ENCODE measurements at regions not wholly inside any gene's neighbourhood (a gene's known extent, or its start where the extent isn't known, plus 50 kb on each side); places are given as distances from the start of the nearest gene placed in this dataset.

- DNase-seq (ENCODE audit: low read depth in 1 of 2, low spot score in 1 of 2) = no peak
- TF ChIP-seq JUND (IDR thresholded peaks at IDR 0.05; ENCODE audit: low read depth) = no peak
- in situ Hi-C loops (cut with HindIII; ENCODE audit: low pct_unique_long_range_greater_than_20kb, low sequenced_read_pairs) = no loop called here
Observed at GRCh38 chr2:103977241-103977640, 876.7 kb upstream of the POU3F3 start.

- no peak for TF ChIP-seq JUND (IDR thresholded peaks at IDR 0.05; ENCODE audit: low read depth)
- in situ Hi-C loops (cut with HindIII; ENCODE audit: low pct_unique_long_range_greater_than_20kb, low sequenced_read_pairs) = no loop called here
- DNase-seq (ENCODE audit: low read depth in 1 of 2, low spot score in 1 of 2) = no peak
Observed at GRCh38 chr2:103977668-103978067, 876.2 kb upstream of the POU3F3 start.

DNA sequence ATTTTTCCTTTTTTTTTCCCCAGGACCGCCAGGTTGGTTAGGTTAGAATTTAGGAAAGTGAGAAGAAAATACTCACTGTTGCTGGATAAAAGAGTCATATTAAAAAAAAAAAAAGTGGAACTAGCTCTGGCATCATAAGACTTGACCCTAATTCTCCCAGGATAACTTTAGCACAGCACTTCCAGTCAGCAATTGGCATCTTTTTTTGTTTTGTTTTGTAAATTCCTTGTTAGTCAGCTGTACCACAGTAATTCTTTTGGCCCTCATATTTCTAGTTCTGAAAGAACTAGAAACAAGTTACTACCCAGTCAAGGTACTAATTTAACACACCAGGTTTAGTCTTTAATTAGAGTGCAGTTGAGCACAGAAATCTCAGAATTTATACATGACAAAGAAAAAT, 873.5 kb upstream of the POU3F3 start:
- in situ Hi-C loops (cut with HindIII; ENCODE audit: low pct_unique_long_range_greater_than_20kb, low sequenced_read_pairs) = no loop called here
- no peak for DNase-seq (ENCODE audit: low read depth in 1 of 2, low spot score in 1 of 2)
- TF ChIP-seq JUND (IDR thresholded peaks at IDR 0.05; ENCODE audit: low read depth) = no peak

GRCh38 chr2:103982691-103983090, 871.2 kb upstream of the POU3F3 start:
- no peak for TF ChIP-seq JUND (IDR thresholded peaks at IDR 0.05; ENCODE audit: low read depth)
- peak in 1 of 2 experiments; percentile 1 for DNase-seq (ENCODE audit: low read depth in 1 of 2, low spot score in 1 of 2)
- in situ Hi-C loops (cut with HindIII; ENCODE audit: low pct_unique_long_range_greater_than_20kb, low sequenced_read_pairs) = no loop called here

DNA sequence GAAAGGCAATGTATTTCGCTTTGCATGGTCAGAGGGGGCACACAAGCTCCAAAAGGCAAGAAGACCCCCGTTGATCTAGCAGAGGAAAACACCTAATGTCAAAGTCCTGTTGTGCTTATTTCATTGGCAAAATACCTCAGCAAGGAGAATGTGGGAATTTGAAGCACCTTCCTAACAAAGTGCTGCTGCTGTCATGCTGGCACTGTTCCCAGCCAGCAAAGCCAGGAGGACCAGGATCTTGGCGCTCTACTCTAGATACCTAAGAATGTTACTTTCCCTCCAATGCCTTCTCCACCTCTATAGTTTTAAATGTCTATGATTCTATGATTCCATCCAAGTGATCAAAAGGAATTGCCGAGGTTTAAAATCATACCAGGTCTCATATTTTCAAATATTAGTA, 867.9 kb upstream of the POU3F3 start:
- DNase-seq (ENCODE audit: low read depth in 1 of 2, low spot score in 1 of 2) = no peak
- in situ Hi-C loops (cut with HindIII; ENCODE audit: low pct_unique_long_range_greater_than_20kb, low sequenced_read_pairs) = no loop called here
- TF ChIP-seq JUND (IDR thresholded peaks at IDR 0.05; ENCODE audit: low read depth) = no peak

GRCh38 chr2:103991591-103991990, 862.3 kb upstream of the POU3F3 start:
- TF ChIP-seq JUND (IDR thresholded peaks at IDR 0.05; ENCODE audit: low read depth) = no peak
- in situ Hi-C loops (cut with HindIII; ENCODE audit: low pct_unique_long_range_greater_than_20kb, low sequenced_read_pairs) = no loop called here
- peak in 1 of 2 experiments; percentile 18 for DNase-seq (ENCODE audit: low read depth in 1 of 2, low spot score in 1 of 2)

DNA sequence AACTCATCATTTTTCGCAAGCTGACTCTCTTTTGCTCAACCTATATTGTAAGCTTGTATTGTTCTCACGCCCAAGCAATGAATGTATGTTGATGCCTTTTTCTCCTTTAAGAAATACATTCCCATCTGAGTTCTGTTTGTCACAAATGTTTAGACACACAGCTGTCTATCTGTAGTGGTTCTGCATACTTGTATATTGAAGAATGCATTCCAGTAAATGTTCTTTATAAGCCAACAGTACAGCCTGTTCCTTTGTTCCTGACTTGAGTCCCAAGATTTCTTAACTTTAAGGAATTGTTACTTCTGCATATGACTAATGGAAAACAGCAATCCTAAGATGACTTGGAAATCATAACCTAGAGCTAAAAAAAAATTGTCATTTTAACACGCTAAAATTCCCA, 849.1 kb upstream of the POU3F3 start:
- no peak for DNase-seq (ENCODE audit: low read depth in 1 of 2, low spot score in 1 of 2)
- in situ Hi-C loops (cut with HindIII; ENCODE audit: low pct_unique_long_range_greater_than_20kb, low sequenced_read_pairs) = no loop called here
- TF ChIP-seq JUND (IDR thresholded peaks at IDR 0.05; ENCODE audit: low read depth) = no peak

GRCh38 chr2:104016801-104017200, 837.1 kb upstream of the POU3F3 start:
- no peak for TF ChIP-seq JUND (IDR thresholded peaks at IDR 0.05; ENCODE audit: low read depth)
- no peak for DNase-seq (ENCODE audit: low read depth in 1 of 2, low spot score in 1 of 2)
- in situ Hi-C loops (cut with HindIII; ENCODE audit: low pct_unique_long_range_greater_than_20kb, low sequenced_read_pairs) = no loop called here

GRCh38 chr2:104023306-104023705, 830.6 kb upstream of the POU3F3 start:
- TF ChIP-seq JUND (IDR thresholded peaks at IDR 0.05; ENCODE audit: low read depth) = no peak
- in situ Hi-C loops (cut with HindIII; ENCODE audit: low pct_unique_long_range_greater_than_20kb, low sequenced_read_pairs) = no loop called here
- no peak for DNase-seq (ENCODE audit: low read depth in 1 of 2, low spot score in 1 of 2)

GRCh38 chr2:104023765-104024164, 830.1 kb upstream of the POU3F3 start:
- no peak for DNase-seq (ENCODE audit: low read depth in 1 of 2, low spot score in 1 of 2)

DNA sequence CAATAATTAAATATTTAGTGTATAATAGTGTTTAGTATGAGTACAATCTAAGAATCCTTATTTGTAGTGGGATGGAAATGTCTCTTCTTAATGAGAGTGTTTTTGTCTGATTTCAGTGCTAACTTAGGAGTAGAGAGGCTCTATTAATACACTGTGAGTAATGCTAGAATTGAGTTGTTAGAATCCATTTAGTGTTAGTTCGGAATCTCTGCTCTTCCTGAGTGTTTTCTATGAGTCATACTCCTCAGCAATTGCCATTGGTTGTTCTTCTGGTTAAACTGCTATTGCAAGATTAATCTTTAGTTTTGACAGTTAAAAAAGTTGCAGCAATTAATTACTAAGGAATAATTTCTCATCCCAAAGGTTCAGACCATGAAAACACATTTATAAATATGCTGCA, 828.6 kb upstream of the POU3F3 start:
- DNase-seq (ENCODE audit: low read depth in 1 of 2, low spot score in 1 of 2) = no peak
- in situ Hi-C loops (cut with HindIII; ENCODE audit: low pct_unique_long_range_greater_than_20kb, low sequenced_read_pairs) = no loop called here
- no peak for TF ChIP-seq JUND (IDR thresholded peaks at IDR 0.05; ENCODE audit: low read depth)

More at GRCh38 chr2:104023765-104024164, 830.1 kb upstream of the POU3F3 start:
- TF ChIP-seq JUND (IDR thresholded peaks at IDR 0.05; ENCODE audit: low read depth) = no peak
- in situ Hi-C loops (cut with HindIII; ENCODE audit: low pct_unique_long_range_greater_than_20kb, low sequenced_read_pairs) = no loop called here

DNA sequence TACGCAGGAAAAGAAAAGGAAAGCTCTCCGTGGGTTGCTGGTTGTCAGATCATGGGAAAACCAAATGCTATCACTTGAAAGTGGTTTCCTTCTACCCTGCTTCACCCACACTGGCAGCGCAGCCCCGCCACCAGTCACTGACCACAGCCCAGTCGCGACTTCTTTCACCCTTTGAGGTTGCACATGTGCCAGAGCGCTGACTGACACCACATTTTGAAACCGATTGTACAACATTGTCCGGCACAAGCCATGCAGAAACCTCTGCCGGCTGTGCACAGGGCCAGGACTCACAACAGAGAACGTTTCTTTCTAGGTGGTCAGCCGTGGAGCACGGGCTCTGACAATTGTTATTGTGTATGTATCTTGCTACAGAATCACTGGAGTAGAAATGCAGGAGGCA, 827.2 kb upstream of the POU3F3 start:
- DNase-seq (ENCODE audit: low read depth in 1 of 2, low spot score in 1 of 2) = no peak
- in situ Hi-C loops (cut with HindIII; ENCODE audit: low pct_unique_long_range_greater_than_20kb, low sequenced_read_pairs) = no loop called here
- no peak for TF ChIP-seq JUND (IDR thresholded peaks at IDR 0.05; ENCODE audit: low read depth)

DNA sequence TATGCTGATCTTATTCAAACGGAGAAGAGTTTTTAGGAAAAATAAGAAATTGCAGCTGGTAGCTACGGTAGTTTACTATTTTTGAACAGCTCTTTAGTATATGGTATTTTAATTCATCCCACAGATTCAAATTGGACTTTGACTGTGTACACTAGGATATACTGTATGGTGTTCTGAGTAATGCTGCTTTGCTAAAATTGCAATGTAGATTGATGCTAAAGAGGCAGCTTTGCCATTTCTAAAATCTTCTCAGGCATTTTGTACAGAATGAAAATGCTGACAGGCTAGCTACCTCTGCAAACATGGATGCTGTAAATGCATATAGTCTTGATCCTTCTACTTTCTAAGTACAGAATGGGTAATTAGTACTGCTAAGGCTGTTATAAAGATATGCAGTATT, 826.6 kb upstream of the POU3F3 start:
- in situ Hi-C loops (cut with HindIII; ENCODE audit: low pct_unique_long_range_greater_than_20kb, low sequenced_read_pairs) = no loop called here
- TF ChIP-seq JUND (IDR thresholded peaks at IDR 0.05; ENCODE audit: low read depth) = no peak
- no peak for DNase-seq (ENCODE audit: low read depth in 1 of 2, low spot score in 1 of 2)

GRCh38 chr2:104028061-104028460, 825.9 kb upstream of the POU3F3 start:
- no peak for DNase-seq (ENCODE audit: low read depth in 1 of 2, low spot score in 1 of 2)
- in situ Hi-C loops (cut with HindIII; ENCODE audit: low pct_unique_long_range_greater_than_20kb, low sequenced_read_pairs) = no loop called here
- TF ChIP-seq JUND (IDR thresholded peaks at IDR 0.05; ENCODE audit: low read depth) = no peak
